ENCODE measurements at regions not wholly inside any gene's neighbourhood (a gene's known extent, or its start where the extent isn't known, plus 50 kb on each side); places are given as distances from the start of the nearest gene placed in this dataset.

DNA sequence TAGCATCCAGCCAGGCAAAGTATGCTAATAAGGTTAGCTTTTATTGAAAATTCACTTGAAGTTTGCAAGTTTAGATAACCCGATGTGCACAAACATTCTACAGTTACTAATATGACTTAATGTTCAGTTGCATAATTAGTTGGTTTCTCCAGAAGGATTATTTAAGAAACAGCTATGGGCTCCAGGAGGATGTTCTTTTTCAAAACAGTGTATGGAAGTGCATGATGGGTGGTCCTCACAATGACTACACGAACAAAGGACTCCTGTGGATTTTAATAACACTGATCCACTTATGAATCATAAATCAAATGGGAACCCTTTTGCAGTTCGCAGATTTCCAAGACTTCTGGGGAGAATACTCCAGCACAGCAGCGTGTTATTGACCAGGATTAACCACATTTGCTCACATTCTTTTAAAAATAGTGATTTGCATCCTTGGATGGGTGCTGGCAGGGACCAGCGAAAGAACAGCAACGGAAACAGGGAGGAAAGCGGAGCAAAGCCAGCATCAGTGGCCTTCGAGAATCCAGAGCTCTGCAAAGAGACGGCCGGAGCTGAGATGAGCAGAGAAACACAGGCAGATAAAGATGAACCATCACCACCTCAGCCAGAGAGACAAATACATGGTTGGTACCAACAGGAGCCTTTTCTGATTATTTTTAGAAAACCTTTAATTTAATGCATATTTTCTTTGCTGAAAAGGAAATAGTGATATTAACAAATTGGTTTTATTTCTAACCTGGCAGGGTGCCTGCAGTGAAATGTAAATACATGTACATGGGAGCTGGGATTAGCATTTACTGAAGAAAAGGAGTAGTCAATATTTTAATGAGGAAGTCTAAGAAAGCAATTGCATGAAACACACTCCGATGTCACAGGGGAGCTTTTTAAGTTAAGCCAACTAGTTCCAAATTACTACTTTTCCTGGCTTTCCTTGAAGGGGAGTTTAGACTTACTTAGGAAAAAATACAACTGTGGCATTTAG lies 623.2 kb upstream of the ZFHX3 start:
- intact Hi-C loops (cut with DNase I), result no loop called here
- no peaks in the 10 kb centered on the region for H3K4me1 ChIP-seq
- no peak overlapping the region for H3K4me3 ChIP-seq
- H3K36me3 ChIP-seq, result no peaks in the 10 kb centered on the region
- H3K27me3 ChIP-seq, result no peaks in the 10 kb centered on the region
- TF ChIP-seq CTCF (IDR thresholded peaks at IDR 0.05), result no peak
- ATAC-seq (no peak), DNase-seq (no peak)
- H3K27ac ChIP-seq, result no peak overlapping the region
- H3K9me3 ChIP-seq, result no peaks in the 10 kb centered on the region

- H3K4me1 ChIP-seq, result no peaks in the 10 kb centered on the region
- H3K4me3 ChIP-seq, result no peak overlapping the region
- H3K9me3 ChIP-seq, result no peaks in the 10 kb centered on the region
- ATAC-seq, result no peak
- intact Hi-C loops (cut with DNase I), result no loop called here
- no peak for DNase-seq
- no peak for TF ChIP-seq CTCF (IDR thresholded peaks at IDR 0.05)
- H3K27ac ChIP-seq, result no peak overlapping the region
- no peaks in the 10 kb centered on the region for H3K27me3 ChIP-seq
- H3K36me3 ChIP-seq, result no peaks in the 10 kb centered on the region
Measured at GRCh38 chr16:73669535-73670274, 621.8 kb upstream of the ZFHX3 start.

- no peak for ATAC-seq
- Histone ChIP-seq H3K9me3 (no peaks in the 10 kb centered on the region), H3K27ac (no peak overlapping the region), H3K4me3 (no peak overlapping the region), H3K27me3 (no peaks in the 10 kb centered on the region), H3K36me3 (no peaks in the 10 kb centered on the region), H3K4me1 (no peaks in the 10 kb centered on the region)
- no peak for DNase-seq
- intact Hi-C loops (cut with DNase I), result no loop called here
- no peak for TF ChIP-seq CTCF (IDR thresholded peaks at IDR 0.05)
Measured at GRCh38 chr16:73663720-73664119, 615.8 kb upstream of the ZFHX3 start.

DNA sequence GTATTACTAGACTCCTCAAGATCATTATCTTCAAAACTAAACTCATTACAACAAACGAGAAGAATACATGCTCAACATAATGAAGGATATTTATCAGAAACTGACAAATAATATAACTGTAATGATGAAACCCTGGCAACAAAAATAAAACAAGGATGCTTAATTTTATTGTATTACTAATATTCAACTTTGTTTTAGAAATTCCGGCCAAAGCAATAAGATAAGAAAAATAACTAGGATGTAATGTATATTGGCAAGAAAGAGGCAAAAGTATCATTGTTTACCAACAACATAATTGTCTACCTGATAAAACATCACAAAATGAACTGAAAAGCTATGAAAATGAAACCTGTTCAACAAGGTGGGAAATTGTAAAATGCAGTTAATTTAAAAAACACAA lies 588.3 kb upstream of the ZFHX3 start:
- H3K4me1 ChIP-seq, result no peaks in the 10 kb centered on the region
- no peak overlapping the region for H3K4me3 ChIP-seq
- H3K36me3 ChIP-seq, result no peaks in the 10 kb centered on the region
- no peaks in the 10 kb centered on the region for H3K27me3 ChIP-seq
- H3K9me3 ChIP-seq, result no peaks in the 10 kb centered on the region
- no peak for TF ChIP-seq CTCF (IDR thresholded peaks at IDR 0.05)
- intact Hi-C loops (cut with DNase I), result no loop called here
- ATAC-seq (no peak), DNase-seq (no peak)
- no peak overlapping the region for H3K27ac ChIP-seq

DNA sequence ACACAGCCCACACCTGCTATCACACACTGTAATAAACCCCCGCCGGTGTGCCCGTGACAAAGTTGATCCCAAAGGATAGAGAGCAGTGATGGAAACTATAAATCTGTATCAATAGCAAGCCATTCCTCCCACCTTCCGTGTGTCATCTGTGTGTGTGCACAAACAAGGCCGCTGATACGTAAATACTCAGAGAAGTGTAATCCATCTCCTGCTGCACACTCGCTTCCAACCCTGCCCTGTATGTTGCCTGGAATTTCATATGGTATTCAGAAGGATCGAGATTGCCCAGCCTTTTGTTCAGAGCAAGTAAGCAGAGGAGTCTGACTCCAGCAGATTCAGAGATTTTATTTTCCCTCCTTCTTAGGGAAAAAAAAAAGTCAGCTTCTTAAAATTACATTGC lies 581.1 kb upstream of the ZFHX3 start:
- H3K27me3 ChIP-seq, result no peaks in the 10 kb centered on the region
- no peak overlapping the region for H3K4me3 ChIP-seq
- H3K27ac ChIP-seq, result no peak overlapping the region
- no peaks in the 10 kb centered on the region for H3K36me3 ChIP-seq
- no peak for TF ChIP-seq CTCF (IDR thresholded peaks at IDR 0.05)
- no peaks in the 10 kb centered on the region for H3K4me1 ChIP-seq
- H3K9me3 ChIP-seq, result no peaks in the 10 kb centered on the region
- DNase-seq (no peak), ATAC-seq (no peak)
- intact Hi-C loops (cut with DNase I), result no loop called here
